MM.1S (cell line): ENCODE measurements at regions not wholly inside any gene's neighbourhood (a gene's known extent, or its start where the extent isn't known, plus 50 kb on each side); places are given as distances from the start of the nearest gene placed in this dataset.

Experiments used
- DNase-seq: peaks from one replicate; pipeline ENCODE4 v3.0.0-alpha.2; 2015
- H2AFZ ChIP-seq: fragments of 300-600 bp; sonication (generic); 2 replicates; pipeline ENCODE4 v1.6.0; 2016; ENCODE audit warnings: antibody characterized with exemption, low read length
- H3F3A ChIP-seq: fragments of 300-600 bp; sonication (generic); 2 replicates; pipeline ENCODE4 v1.6.1; 2016; ENCODE audit warnings: mild to moderate bottlenecking, antibody characterized with exemption, low read length, moderate library complexity, mixed read lengths; ENCODE audit not compliant: insufficient read depth
- H3K27ac ChIP-seq: fragments of 300-600 bp; sonication (generic); 2 replicates; pipeline ENCODE4 v1.5.1; 2016; ENCODE audit warnings: mild to moderate bottlenecking, low read length
- H3K27me3 ChIP-seq: fragments of 300-600 bp; sonication (generic); replicated peaks from 2 replicates; pipeline ENCODE4 v1.6.0; 2016; ENCODE audit warnings: low read length; ENCODE audit not compliant: insufficient read depth
- H3K36me3 ChIP-seq: fragments of 300-600 bp; sonication (generic); replicated peaks from 2 replicates; pipeline ENCODE4 v1.6.1; 2016; ENCODE audit warnings: mild to moderate bottlenecking, low read length, mixed read lengths; ENCODE audit not compliant: insufficient read depth
- H3K4me1 ChIP-seq: fragments of 300-600 bp; sonication (generic); 2 replicates; pipeline ENCODE4 v1.6.1; 2016; ENCODE audit warnings: low read length, mixed read lengths
- H3K4me2 ChIP-seq: fragments of 300-600 bp; sonication (generic); 2 replicates; pipeline ENCODE4 v1.6.0; 2016; ENCODE audit warnings: low read depth, low read length
- H3K4me3 ChIP-seq: fragments of 300-600 bp; sonication (generic); 2 replicates; pipeline ENCODE4 v1.5.1; 2016; ENCODE audit warnings: low read length, mixed read lengths
- H3K79me2 ChIP-seq: fragments of 300-600 bp; sonication (generic); 2 replicates; pipeline ENCODE4 v1.6.1; 2016; ENCODE audit warnings: mixed run types, low read length, mixed read lengths
- H3K9ac ChIP-seq: fragments of 300-600 bp; sonication (generic); 2 replicates; pipeline ENCODE4 v1.6.1; 2016; ENCODE audit warnings: low read length, mixed read lengths
- H3K9me2 ChIP-seq: fragments of 300-600 bp; sonication (generic); replicated peaks from 2 replicates; pipeline ENCODE4 v1.6.1; 2016; ENCODE audit warnings: mild to moderate bottlenecking, low read length, mixed read lengths; ENCODE audit not compliant: insufficient read depth
- H3K9me3 ChIP-seq: fragments of 300-600 bp; sonication (generic); replicated peaks from 2 replicates; pipeline ENCODE4 v1.6.1; 2016; ENCODE audit warnings: mild to moderate bottlenecking, low read length, mixed read lengths; ENCODE audit not compliant: insufficient read depth
- H4K20me1 ChIP-seq: fragments of 300-600 bp; sonication (generic); 2 replicates; pipeline ENCODE4 v1.6.1; 2016; ENCODE audit warnings: mild to moderate bottlenecking, low read length, moderate library complexity, mixed read lengths; ENCODE audit not compliant: insufficient read depth
- EZH2 ChIP-seq: fragments of 300-600 bp; sonication (generic); optimal IDR thresholded peaks from 2 replicates; pipeline ENCODE3; 2017; ENCODE audit warnings: low read depth, mild to moderate bottlenecking, antibody characterized with exemption, low read length, mixed read lengths
- EZH2phosphoT487 ChIP-seq: fragments of 300-600 bp; sonication (generic); IDR thresholded peaks from 2 replicates; pipeline ENCODE4 v1.6.1; 2018; ENCODE audit warnings: antibody characterized with exemption, low read length
- TF ChIP-seq, protein P1 (sequence below): fragments of 300-600 bp; sonication (generic); IDR thresholded peaks from 2 replicates; pipeline ENCODE4 v1.5.1; 2016; ENCODE audit warnings: antibody characterized with exemption, low read length, mixed read lengths

DNA sequence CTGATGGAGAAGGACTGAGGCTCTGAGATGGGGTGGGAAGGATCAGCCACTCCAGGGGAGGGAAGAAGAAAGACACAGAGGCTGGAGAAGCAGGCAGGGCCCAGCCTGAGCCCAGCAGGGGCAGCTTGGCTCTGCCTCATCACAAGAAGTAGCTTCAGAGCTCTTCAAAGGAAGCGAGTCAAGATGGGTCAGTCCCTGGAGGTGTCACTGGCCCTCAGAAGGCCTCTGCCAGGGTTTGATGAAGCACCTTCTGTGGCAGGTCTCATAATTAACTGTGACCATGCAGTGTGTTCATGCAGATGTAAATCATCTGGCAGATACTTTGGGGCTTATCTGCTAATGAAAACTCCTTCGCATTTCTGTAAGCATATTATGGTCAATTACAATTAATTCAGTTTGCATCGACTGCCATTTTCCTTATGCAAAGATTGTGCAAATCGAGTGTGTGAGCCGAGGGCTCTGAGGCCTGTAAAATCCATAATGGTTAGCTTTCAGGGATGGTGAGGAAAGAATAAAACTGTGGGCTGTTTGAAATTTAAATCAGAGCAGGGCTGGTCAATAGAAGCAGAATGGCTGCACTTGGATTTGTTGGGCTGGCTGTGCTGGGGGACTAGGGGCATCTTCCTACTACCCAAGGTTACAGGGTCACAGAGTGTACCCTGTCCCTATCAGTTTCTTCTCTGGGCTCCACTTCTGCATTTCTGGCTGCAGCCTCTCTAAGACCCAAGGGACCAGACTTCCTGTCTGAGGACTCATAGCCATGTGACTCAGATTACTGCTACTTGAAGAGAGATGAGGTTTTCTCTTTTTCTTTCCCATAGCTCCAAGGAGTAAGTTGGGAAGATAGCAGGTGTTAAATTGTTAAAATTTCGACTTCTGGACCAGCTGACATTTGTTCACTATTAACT lies 376.6 kb downstream of the DHX35 start:
- Histone ChIP-seq H3K27ac (no peak overlapping the region), H3K4me2 (no peak overlapping the region), H3K9me3 (no peaks in the 10 kb centered on the region), H3K9ac (no peak overlapping the region), H2AFZ (no peak overlapping the region), H3K9me2 (no peaks in the 10 kb centered on the region), H3K27me3 (no peaks in the 10 kb centered on the region), H4K20me1 (no peaks in the 10 kb centered on the region), H3F3A (no peaks in the 10 kb centered on the region), H3K36me3 (no peaks in the 10 kb centered on the region), H3K4me3 (no peak overlapping the region), H3K4me1 (no peaks in the 10 kb centered on the region), H3K79me2 (no peaks in the 10 kb centered on the region)
- TF ChIP-seq, protein P1, sequence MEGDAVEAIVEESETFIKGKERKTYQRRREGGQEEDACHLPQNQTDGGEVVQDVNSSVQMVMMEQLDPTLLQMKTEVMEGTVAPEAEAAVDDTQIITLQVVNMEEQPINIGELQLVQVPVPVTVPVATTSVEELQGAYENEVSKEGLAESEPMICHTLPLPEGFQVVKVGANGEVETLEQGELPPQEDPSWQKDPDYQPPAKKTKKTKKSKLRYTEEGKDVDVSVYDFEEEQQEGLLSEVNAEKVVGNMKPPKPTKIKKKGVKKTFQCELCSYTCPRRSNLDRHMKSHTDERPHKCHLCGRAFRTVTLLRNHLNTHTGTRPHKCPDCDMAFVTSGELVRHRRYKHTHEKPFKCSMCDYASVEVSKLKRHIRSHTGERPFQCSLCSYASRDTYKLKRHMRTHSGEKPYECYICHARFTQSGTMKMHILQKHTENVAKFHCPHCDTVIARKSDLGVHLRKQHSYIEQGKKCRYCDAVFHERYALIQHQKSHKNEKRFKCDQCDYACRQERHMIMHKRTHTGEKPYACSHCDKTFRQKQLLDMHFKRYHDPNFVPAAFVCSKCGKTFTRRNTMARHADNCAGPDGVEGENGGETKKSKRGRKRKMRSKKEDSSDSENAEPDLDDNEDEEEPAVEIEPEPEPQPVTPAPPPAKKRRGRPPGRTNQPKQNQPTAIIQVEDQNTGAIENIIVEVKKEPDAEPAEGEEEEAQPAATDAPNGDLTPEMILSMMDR = no peak
- no peak for TF ChIP-seq EZH2phosphoT487
- TF ChIP-seq EZH2 = no peak
- DNase-seq = no peak

DNA sequence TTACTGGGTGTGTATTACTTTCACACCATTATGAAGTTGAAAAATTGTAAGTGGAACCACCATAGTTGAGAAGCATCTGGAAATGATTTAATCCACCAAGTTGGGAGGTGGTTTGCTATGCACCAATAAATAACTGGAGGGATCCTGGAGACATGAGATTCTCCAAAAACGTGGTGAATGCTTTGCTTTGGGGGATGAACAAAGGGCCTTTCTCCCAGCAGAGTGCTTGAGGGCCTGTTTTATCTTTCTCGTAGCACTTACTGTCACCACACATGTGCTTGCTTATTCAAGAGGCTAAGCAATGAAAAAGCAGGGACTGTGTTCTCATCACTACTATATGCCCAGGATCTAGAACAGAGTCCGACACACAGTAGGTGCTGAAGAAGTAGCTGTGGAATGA lies 371.1 kb downstream of the DHX35 start:
- DNase-seq = no peak
- Histone ChIP-seq H3K9me3 (no peaks in the 10 kb centered on the region), H3K36me3 (no peaks in the 10 kb centered on the region), H2AFZ (no peak overlapping the region), H3K4me1 (no peaks in the 10 kb centered on the region), H3K9ac (no peak overlapping the region), H3K9me2 (no peaks in the 10 kb centered on the region), H3K4me2 (no peak overlapping the region), H3K27me3 (no peaks in the 10 kb centered on the region), H3K27ac (no peak overlapping the region), H3K79me2 (no peaks in the 10 kb centered on the region), H4K20me1 (no peaks in the 10 kb centered on the region), H3K4me3 (no peak overlapping the region), H3F3A (no peaks in the 10 kb centered on the region)
- TF ChIP-seq EZH2 = no peak
- TF ChIP-seq EZH2phosphoT487 = no peak
- TF ChIP-seq, protein P1 = no peak

- Histone ChIP-seq H3F3A (no peaks in the 10 kb centered on the region), H3K9me3 (no peaks in the 10 kb centered on the region), H2AFZ (no peak overlapping the region), H3K27ac (no peak overlapping the region), H3K4me2 (no peak overlapping the region), H3K27me3 (no peaks in the 10 kb centered on the region), H3K9me2 (no peaks in the 10 kb centered on the region), H3K9ac (no peak overlapping the region), H3K4me3 (no peak overlapping the region), H4K20me1 (no peaks in the 10 kb centered on the region), H3K4me1 (no peaks in the 10 kb centered on the region), H3K36me3 (no peaks in the 10 kb centered on the region), H3K79me2 (no peaks in the 10 kb centered on the region)
- DNase-seq = no peak
- TF ChIP-seq, protein P1 = no peak
- TF ChIP-seq EZH2phosphoT487 (no peak), EZH2 (no peak)
These were observed 366.2 kb downstream of the DHX35 start for GRCh38 chr20:39328347-39328746.
